Neural cell (in vitro differentiated cells): ENCODE measurements at regions not wholly inside any gene's neighbourhood (a gene's known extent, or its start where the extent isn't known, plus 50 kb on each side); places are given as distances from the start of the nearest gene placed in this dataset.

Source experiments
- H2AFZ ChIP-seq: fragments of 200-600, 300-800 bp; sonication (generic), shearing (Covaris generic); 2 replicates; pipeline ENCODE4 v1.6.0; 2014; ENCODE audit warnings: low read depth, mild to moderate bottlenecking, antibody characterized with exemption, low read length, moderate library complexity
- H3F3A ChIP-seq: fragments of 200-600 bp; shearing (Covaris generic); 2 replicates; pipeline ENCODE4 v1.6.1; 2016; ENCODE audit warnings: mild to moderate bottlenecking, moderate library complexity, mixed read lengths, antibody characterized with exemption, low read length; ENCODE audit not compliant: insufficient read depth, poor library complexity, severe bottlenecking
- H3K27ac ChIP-seq: fragments of 200-600, 300-800 bp; sonication (generic), shearing (Covaris generic); 2 replicates; pipeline ENCODE4 v1.5.1; 2014; ENCODE audit warnings: mild to moderate bottlenecking, low read length, moderate library complexity
- H3K27me3 ChIP-seq: fragments of 300-800, 200-600 bp; sonication (generic), shearing (Covaris generic); 2 replicates; pipeline ENCODE4 v1.6.0; 2014; ENCODE audit warnings: mild to moderate bottlenecking, low read depth, low read length, moderate library complexity; ENCODE audit not compliant: insufficient read depth
- H3K36me3 ChIP-seq: fragments of 300-800, 200-600 bp; sonication (generic), shearing (Covaris generic); 2 replicates; pipeline ENCODE4 v1.5.1; 2014; ENCODE audit warnings: mild to moderate bottlenecking, antibody characterized with exemption, low read length, moderate library complexity; ENCODE audit not compliant: insufficient read depth
- H3K4me2 ChIP-seq: fragments of 300-800, 200-600 bp; sonication (generic), shearing (Covaris generic); 2 replicates; pipeline ENCODE4 v1.6.0; 2014; ENCODE audit warnings: mild to moderate bottlenecking, low read length
- H3K4me3 ChIP-seq: fragments of 300-800, 200-600 bp; sonication (generic), shearing (Covaris generic); 2 replicates; pipeline ENCODE4 v1.5.1; 2014; ENCODE audit warnings: mild to moderate bottlenecking, low read length, moderate library complexity
- H3K79me2 ChIP-seq: fragments of 200-600 bp; shearing (Covaris generic); replicated peaks from 2 replicates; pipeline ENCODE4 v1.6.0; 2014; ENCODE audit warnings: mild to moderate bottlenecking, low read length, moderate library complexity; ENCODE audit not compliant: insufficient read depth
- H3K9ac ChIP-seq: fragments of 300-800, 200-600 bp; sonication (generic), shearing (Covaris generic); 2 replicates; pipeline ENCODE4 v1.6.1; 2016; ENCODE audit warnings: mild to moderate bottlenecking, low read length, mixed read lengths
- H3K9me2 ChIP-seq: fragments of 200-600 bp; shearing (Covaris generic); 2 replicates; pipeline ENCODE4 v1.6.1; 2016; ENCODE audit warnings: mild to moderate bottlenecking, low read length, mixed read lengths; ENCODE audit not compliant: insufficient read depth
- H3K9me3 ChIP-seq: fragments of 200-600, 300-800 bp; sonication (generic), shearing (Covaris generic); 2 replicates; pipeline ENCODE4 v1.6.1; 2016; ENCODE audit warnings: mild to moderate bottlenecking, mixed run types, low read length, moderate library complexity, mixed read lengths
- H4K20me1 ChIP-seq: fragments of 200-600 bp; shearing (Covaris generic); 2 replicates; pipeline ENCODE4 v1.6.1; 2016; ENCODE audit warnings: mild to moderate bottlenecking, mixed run types; ENCODE audit not compliant: insufficient read depth
- EP300 ChIP-seq: fragments of 450-650 bp; conservative IDR thresholded peaks from 2 replicates; pipeline ENCODE4 v1.6.1; 2014; ENCODE audit warnings: antibody characterized with exemption, mild to moderate bottlenecking, moderate library complexity; ENCODE audit not compliant: poor library complexity, severe bottlenecking
- EZH2 ChIP-seq: fragments of 200-600, 300-800 bp; shearing (Covaris generic), sonication (generic); IDR thresholded peaks from 2 replicates; pipeline ENCODE4 v1.6.1; 2014; ENCODE audit warnings: antibody characterized with exemption, low read length, borderline replicate concordance, mild to moderate bottlenecking; ENCODE audit not compliant: insufficient read depth, poor library complexity, severe bottlenecking
- MXI1 ChIP-seq: fragments of 450-650 bp; conservative IDR thresholded peaks from 2 replicates; pipeline ENCODE4 v1.6.1; 2014; ENCODE audit warnings: antibody characterized with exemption, mild to moderate bottlenecking; ENCODE audit not compliant: poor library complexity, severe bottlenecking
- POLR2AphosphoS5 ChIP-seq: IDR thresholded peaks from 2 replicates; pipeline ENCODE4 v1.6.1; 2012
- RAD21 ChIP-seq: fragments of 450-650 bp; conservative IDR thresholded peaks from 2 replicates; pipeline ENCODE4 v1.6.1; 2014; ENCODE audit warnings: antibody characterized with exemption, mild to moderate bottlenecking, moderate library complexity
- SMC3 ChIP-seq: fragments of 450-650 bp; conservative IDR thresholded peaks from 2 replicates; pipeline ENCODE4 v1.6.1; 2014; ENCODE audit warnings: antibody characterized with exemption, mild to moderate bottlenecking, moderate library complexity; ENCODE audit not compliant: poor library complexity
- TAF1 ChIP-seq: IDR thresholded peaks from 2 replicates; pipeline ENCODE4 v1.6.1; 2012; ENCODE audit warnings: low read depth
- TF ChIP-seq, protein P1 (sequence below): IDR thresholded peaks from 2 replicates; pipeline ENCODE4 v1.6.1; 2012; ENCODE audit warnings: borderline replicate concordance
- TF ChIP-seq, protein P2 (sequence below): fragments of 450-650 bp; IDR thresholded peaks from 2 replicates; pipeline ENCODE4 v1.5.1; 2014; ENCODE audit warnings: antibody characterized with exemption, mild to moderate bottlenecking, moderate library complexity; ENCODE audit not compliant: poor library complexity, severe bottlenecking

DNA sequence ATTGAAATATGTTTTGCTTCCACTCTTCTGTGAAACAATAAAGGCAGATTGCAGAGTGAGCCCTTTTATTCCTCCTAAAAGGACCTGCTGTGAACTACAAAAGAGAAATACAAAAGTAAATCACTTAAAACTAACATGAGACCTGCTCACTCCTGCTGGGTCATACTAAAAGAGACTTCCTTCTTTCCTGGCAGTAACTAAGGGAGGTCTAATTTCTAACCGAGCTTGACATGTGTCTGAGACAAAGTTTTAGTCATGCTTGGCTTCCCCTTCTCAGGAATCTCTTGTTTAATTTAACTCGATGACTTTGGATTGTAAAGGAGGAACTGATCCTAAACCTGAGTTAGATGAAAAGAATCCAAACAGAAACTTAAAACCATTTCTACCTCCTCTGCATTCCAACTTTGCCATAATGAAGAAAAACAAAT is 86.4 kb upstream of the CDH6 start:
- Histone ChIP-seq H3K9ac (no peak overlapping the region), H3K27me3 (no peaks in the 10 kb centered on the region), H3K79me2 (no peaks in the 10 kb centered on the region), H3K4me3 (peak overlapping the region; percentile 40), H3K36me3 (no peaks in the 10 kb centered on the region), H3F3A (peaks cover 4% of the 10 kb centered on the region), H3K9me3 (no peaks in the 10 kb centered on the region), H3K4me2 (peak overlapping the region; percentile 29), H4K20me1 (no peaks in the 10 kb centered on the region), H3K27ac (peak overlapping the region; percentile 57), H2AFZ (no peak overlapping the region), H3K9me2 (no peaks in the 10 kb centered on the region)
- TF ChIP-seq MXI1, result no peak
- TF ChIP-seq, protein P1, sequence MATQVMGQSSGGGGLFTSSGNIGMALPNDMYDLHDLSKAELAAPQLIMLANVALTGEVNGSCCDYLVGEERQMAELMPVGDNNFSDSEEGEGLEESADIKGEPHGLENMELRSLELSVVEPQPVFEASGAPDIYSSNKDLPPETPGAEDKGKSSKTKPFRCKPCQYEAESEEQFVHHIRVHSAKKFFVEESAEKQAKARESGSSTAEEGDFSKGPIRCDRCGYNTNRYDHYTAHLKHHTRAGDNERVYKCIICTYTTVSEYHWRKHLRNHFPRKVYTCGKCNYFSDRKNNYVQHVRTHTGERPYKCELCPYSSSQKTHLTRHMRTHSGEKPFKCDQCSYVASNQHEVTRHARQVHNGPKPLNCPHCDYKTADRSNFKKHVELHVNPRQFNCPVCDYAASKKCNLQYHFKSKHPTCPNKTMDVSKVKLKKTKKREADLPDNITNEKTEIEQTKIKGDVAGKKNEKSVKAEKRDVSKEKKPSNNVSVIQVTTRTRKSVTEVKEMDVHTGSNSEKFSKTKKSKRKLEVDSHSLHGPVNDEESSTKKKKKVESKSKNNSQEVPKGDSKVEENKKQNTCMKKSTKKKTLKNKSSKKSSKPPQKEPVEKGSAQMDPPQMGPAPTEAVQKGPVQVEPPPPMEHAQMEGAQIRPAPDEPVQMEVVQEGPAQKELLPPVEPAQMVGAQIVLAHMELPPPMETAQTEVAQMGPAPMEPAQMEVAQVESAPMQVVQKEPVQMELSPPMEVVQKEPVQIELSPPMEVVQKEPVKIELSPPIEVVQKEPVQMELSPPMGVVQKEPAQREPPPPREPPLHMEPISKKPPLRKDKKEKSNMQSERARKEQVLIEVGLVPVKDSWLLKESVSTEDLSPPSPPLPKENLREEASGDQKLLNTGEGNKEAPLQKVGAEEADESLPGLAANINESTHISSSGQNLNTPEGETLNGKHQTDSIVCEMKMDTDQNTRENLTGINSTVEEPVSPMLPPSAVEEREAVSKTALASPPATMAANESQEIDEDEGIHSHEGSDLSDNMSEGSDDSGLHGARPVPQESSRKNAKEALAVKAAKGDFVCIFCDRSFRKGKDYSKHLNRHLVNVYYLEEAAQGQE, result no peak
- TF ChIP-seq SMC3, result no peak
- TF ChIP-seq POLR2AphosphoS5, result no peak
- no peak for TF ChIP-seq EZH2
- TF ChIP-seq, protein P2, sequence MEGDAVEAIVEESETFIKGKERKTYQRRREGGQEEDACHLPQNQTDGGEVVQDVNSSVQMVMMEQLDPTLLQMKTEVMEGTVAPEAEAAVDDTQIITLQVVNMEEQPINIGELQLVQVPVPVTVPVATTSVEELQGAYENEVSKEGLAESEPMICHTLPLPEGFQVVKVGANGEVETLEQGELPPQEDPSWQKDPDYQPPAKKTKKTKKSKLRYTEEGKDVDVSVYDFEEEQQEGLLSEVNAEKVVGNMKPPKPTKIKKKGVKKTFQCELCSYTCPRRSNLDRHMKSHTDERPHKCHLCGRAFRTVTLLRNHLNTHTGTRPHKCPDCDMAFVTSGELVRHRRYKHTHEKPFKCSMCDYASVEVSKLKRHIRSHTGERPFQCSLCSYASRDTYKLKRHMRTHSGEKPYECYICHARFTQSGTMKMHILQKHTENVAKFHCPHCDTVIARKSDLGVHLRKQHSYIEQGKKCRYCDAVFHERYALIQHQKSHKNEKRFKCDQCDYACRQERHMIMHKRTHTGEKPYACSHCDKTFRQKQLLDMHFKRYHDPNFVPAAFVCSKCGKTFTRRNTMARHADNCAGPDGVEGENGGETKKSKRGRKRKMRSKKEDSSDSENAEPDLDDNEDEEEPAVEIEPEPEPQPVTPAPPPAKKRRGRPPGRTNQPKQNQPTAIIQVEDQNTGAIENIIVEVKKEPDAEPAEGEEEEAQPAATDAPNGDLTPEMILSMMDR, result no peak
- no peak for TF ChIP-seq TAF1
- no peak for TF ChIP-seq RAD21
- no peak for TF ChIP-seq EP300

DNA sequence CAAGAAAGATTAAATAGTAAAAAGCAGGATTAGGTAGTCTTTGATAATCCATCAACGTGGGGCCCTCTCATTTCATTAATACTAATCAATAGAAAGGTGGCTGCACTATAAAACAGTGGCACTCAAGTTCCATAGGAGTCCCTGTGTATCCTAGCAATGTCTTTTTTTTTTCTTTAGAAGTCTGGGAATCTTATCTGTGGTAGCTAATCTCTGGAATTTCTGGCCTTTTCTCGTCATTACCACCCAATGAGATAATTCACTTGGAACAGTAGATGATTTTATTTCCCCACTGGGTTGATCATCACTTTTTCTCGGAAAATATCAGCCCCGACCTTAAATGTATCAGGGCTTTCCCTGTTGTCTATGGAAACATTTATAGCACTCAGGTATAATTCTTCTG is 86.8 kb upstream of the CDH6 start:
- Histone ChIP-seq H2AFZ (no peak overlapping the region), H3K27me3 (no peaks in the 10 kb centered on the region), H3K36me3 (no peaks in the 10 kb centered on the region), H4K20me1 (no peaks in the 10 kb centered on the region), H3K9me3 (no peaks in the 10 kb centered on the region), H3K4me3 (peak overlapping the region; percentile 40), H3K9me2 (no peaks in the 10 kb centered on the region), H3K79me2 (no peaks in the 10 kb centered on the region), H3K4me2 (peak overlapping the region; percentile 29), H3K9ac (no peak overlapping the region), H3K27ac (peak overlapping the region; percentile 57), H3F3A (peaks cover 4% of the 10 kb centered on the region)
- TF ChIP-seq EP300, result no peak
- TF ChIP-seq, protein P1, result peak; percentile 97
